ENCODE measurements at regions not wholly inside any gene's neighbourhood (a gene's known extent, or its start where the extent isn't known, plus 50 kb on each side); places are given as distances from the start of the nearest gene placed in this dataset.

DNA sequence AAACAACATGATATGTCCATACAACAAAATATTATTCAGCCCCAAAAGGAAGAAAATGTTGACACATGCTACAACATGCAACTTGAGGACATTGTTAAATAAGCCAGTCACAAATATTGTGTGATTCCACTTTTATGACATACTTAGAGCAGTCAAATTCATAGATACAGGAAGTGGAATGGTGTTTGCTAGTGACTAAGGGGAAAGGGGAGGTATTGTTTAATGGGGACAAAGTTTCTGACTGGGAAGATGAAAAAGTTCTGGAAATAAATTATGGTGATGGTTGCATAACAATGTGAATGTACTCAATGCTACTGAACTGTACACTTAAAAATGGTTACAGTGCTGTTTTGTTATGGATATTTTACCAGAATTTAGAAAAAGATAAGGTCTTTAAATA is 77.7 kb downstream of the RHOU start:
- TF ChIP-seq, protein P1, sequence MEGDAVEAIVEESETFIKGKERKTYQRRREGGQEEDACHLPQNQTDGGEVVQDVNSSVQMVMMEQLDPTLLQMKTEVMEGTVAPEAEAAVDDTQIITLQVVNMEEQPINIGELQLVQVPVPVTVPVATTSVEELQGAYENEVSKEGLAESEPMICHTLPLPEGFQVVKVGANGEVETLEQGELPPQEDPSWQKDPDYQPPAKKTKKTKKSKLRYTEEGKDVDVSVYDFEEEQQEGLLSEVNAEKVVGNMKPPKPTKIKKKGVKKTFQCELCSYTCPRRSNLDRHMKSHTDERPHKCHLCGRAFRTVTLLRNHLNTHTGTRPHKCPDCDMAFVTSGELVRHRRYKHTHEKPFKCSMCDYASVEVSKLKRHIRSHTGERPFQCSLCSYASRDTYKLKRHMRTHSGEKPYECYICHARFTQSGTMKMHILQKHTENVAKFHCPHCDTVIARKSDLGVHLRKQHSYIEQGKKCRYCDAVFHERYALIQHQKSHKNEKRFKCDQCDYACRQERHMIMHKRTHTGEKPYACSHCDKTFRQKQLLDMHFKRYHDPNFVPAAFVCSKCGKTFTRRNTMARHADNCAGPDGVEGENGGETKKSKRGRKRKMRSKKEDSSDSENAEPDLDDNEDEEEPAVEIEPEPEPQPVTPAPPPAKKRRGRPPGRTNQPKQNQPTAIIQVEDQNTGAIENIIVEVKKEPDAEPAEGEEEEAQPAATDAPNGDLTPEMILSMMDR (IDR thresholded peaks at IDR 0.05): no peak
- no peak for TF ChIP-seq POLR2AphosphoS5 (IDR thresholded peaks at IDR 0.05)

Data from prostate gland (tissue), 2 donors.